Hematopoietic multipotent progenitor cell treated with erythropoietin and hydrocortisone succinate and interleukin-3 and kit ligand, for 4 days (in vitro differentiated cells): ENCODE measurements at regions not wholly inside any gene's neighbourhood (a gene's known extent, or its start where the extent isn't known, plus 50 kb on each side); places are given as distances from the start of the nearest gene placed in this dataset.

Experiments
- DNase-seq: peaks from one replicate; pipeline ENCODE4 v3.0.0-alpha.2; 2015

DNA sequence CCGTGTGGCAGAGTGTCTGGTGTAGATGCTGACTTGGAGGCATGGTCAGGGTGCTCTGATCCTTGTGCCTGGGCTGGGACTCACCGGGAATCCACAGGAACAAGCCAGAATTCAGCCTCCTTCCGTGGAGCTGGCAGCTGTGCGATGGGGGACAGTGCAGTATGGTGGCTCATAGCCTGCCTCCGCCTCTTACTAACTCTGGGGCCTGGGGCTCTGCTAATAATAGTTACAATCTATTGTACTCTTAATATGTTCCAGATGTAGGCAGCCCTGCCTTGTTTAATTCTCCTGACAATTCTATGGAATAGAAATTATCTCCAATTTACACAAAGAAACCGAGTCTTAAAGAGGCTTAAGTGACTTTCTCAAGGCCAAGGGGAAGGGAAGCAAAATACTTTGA lies 77.6 kb downstream of the PCDH1 start:
- DNase-seq, result no peak

DNA sequence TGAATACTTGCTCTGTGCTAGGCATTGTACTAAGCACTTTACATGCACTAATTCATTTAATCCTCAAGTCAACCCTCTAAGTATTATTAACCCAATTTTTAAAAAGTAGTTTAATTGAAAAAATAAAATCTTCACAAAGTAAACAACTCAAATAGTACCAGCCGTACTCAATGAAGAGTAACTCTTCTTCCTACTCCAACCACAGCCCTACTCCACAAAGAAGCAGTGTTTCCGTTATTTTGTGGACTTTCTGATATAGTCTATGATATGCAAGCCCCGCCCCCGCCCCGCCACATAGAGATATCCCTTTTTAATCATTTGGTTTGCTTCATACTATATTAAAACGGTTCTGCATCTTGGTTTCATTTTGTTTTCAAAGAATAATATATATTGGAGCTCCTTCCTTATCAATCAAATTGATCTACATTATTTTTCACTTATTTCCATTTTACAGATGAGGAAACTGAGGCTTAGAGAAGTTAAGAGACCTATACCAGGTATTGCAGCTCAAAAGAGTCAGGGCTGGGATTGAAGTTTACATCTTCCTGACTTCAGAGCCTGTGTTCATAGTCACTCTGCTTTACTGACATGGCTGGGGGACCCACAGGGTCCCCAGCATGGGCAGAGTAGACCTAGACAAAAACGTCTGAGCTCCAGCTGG lies 78.6 kb downstream of the PCDH1 start:
- DNase-seq, result peak; percentile 34

DNA sequence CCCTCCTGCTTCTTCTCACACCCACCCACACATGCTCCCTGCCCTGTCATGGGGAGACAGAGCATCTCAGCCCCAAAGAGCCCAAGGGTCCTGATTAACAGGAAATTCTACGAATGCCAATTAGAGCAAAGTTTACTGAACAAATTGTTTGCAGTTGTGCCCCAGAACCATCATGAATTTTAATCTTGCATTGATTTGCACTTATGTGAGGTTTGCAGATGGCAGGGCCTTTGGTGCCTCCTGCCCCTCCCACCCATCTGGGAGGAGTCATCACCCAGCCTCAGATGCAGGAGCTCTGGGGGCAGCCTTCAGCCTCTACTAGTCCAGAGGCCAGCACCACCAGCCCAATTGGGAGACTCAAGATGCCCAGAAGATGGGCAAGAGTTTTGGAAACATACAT lies 80.8 kb downstream of the PCDH1 start:
- DNase-seq, result no peak

GRCh38 chr5:141795421-141795820 lies 82.8 kb downstream of the PCDH1 start:
- no peak for DNase-seq

DNA sequence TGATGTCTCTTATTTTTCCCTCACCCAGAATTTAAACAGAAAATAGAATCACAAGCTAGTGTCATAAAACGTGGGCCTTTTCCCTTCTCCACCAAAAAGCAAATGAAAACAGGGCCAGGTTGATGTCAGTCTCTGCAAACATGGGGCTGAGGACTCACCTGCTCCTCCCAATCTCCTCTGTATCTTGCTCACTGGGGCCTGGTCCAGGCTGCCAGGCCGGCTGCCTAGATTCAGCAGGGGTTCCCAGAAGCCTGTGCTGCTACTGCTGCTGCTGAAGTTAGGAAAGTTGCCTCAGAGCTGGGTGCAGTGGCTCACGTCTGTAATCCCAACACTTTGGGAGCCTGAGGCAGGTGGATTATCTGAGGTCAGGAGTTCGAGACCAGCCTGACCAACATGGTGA lies 84.3 kb downstream of the PCDH1 start:
- no peak for DNase-seq

- DNase-seq, result no peak
Measured at GRCh38 chr5:141793403-141793802, 84.8 kb downstream of the PCDH1 start.

DNA sequence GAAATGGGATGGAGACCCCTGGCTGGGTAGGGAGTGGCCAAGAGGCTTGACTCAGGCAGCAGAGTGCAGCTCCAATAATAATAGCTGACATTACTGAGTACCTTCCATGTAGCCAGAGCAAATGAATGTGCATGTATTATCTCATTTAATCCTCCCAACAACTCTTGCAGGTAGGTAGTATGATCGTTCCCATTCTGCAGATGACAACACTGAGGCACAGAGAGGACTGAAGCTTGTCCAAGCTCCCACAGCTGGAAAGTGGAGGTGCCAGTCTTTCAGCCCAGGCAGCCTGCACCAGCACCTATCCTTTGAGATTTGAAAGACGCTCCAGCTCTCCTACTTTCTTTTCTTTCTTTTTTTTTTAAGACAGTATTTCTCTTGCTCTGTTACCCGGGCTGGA lies 87.6 kb downstream of the PCDH1 start:
- DNase-seq, result no peak

- DNase-seq, result no peak
Measured at GRCh38 chr5:141789330-141789729, 88.9 kb downstream of the PCDH1 start.

DNA sequence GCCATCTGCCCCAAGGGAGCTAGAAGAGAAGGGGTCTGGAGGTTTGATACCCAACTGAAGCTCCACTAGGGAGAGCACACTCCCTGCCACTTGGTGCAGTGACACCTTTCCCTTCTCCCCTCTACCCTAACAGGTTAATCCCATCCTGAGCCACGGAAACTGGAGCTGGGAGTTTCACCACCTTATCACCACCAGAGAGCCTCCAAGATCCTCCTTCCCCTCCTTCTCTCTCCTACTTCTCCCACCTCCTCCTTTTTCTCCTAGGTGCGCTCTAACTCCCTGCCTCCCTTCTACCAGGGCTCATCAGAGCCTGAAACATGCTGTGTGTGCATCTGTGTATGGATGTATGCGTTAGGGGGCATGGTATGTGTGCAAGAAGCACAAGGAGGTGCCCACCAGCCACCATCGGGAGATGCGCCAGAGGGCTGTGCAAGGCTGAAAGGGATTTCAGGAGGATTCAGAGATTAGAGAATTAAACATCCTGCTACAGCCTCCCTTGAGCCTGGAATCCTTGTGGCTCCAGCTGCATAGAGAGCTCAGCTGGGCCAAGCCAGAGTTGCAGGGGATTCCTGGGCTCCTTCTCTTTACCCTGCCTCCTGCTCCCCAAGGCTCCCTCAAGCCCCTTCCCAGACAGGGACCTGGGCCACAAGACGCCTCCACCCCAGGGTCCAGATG lies 89.8 kb downstream of the PCDH1 start:
- DNase-seq, result no peak

DNA sequence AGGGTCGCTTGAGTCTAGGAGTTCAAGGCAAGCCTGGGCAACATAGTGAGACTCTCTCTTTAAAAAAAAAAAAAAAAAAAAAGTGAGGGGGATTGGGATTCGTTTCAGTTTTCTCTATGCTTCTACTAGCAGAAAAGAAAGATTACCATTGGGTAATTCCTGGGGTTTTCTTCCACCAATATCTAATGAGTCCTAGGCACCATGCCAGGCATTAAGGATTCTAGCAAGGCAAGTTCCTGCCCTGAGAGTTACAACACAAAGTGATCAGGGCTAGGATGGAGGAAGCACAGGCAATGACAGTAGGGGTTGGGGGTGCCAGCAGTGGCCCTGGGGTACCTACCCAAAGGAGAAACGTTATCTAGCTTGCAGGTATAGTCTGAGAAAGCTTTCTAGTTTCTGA lies 90.8 kb downstream of the PCDH1 start:
- no peak for DNase-seq

- no peak for DNase-seq
Measured at GRCh38 chr5:141786700-141787099, 91.5 kb downstream of the PCDH1 start.

- DNase-seq, result no peak
Measured at GRCh38 chr5:141785711-141786110, 92.5 kb downstream of the PCDH1 start.

DNA sequence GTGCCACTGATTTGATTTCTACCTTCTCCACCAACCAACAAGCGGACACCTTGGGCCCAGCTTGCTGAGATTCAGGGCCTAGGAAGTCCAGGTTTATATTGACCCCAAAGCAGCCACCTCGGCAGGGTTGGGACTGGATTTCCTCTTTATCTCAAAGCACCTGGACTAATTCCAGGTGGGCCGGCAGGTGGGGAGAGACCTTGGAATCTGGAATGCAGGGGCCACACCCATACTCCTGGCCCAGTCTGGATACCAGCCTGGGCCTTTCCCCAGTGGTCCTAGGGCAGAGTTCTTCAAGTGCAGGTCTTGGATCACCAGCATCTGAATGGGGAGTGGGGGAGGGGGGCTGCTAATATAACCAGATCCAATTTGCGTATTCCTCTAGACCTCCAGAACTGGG lies 93.1 kb downstream of the PCDH1 start:
- DNase-seq, result no peak

DNA sequence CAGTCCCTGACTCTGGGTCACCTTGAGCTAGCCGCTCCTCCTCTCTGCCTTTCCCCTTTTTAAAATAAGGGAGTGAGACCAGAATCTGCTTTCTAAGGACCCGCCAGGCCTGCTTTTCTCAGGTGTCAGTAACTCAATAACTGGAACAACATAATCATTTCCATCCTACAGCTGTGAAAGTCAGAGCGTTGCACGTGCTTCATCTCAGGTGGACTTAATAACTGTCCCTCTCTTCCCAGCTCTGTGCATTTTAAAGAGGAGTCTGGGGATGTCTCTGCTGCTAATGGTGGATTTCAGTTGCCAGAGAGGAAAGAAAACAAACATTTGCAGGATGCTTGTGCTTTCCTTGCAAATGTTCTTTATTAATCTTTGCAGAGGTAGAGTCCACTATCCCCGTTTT lies 93.7 kb downstream of the PCDH1 start:
- DNase-seq, result no peak

GRCh38 chr5:141783947-141784296 lies 94.3 kb downstream of the PCDH1 start:
- no peak for DNase-seq

- peak; percentile 6 for DNase-seq
Measured at GRCh38 chr5:141783005-141783946, 94.9 kb downstream of the PCDH1 start.

- no peak for DNase-seq
Measured at GRCh38 chr5:141781910-141782309, 96.3 kb downstream of the PCDH1 start.

DNA sequence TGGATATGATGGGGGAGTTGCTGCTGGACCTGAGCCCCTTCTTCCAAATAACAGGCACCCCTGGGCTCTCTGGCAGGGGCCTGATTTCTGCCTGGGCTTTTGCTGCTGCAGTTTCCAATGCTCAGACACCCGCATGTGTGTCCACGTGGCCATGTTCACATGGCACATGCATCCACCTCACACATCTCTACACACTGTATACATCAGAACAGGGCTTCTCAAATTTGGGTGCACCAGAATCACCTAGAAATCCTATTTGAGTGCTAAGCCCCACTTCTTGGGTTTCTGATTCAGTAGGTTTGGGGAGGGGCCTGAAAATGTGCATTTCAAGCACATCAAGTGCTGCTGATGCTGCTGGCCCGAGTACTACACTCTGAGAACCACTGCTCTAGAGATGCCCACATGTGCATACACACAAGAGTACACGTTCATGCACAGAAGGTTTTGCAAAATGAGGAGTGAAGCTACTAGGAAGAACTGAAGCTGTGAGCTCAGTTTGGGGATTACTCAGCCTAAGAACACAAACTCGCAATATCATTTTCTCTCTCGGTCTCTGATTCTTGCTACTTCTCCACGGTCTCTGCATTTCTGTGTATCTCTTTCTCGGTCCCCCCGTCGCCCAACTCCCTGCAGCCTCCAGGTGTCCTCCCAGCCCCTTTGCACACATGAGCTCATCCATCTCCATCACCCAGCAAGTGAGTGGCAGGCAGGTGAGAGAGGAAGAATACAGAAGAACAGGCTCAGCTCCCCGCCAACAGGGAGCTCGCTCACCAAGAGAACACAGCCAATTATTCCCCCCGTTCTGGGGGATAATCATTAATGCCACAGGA lies 97.0 kb downstream of the PCDH1 start:
- DNase-seq, result no peak

- no peak for DNase-seq
Measured at GRCh38 chr5:141780240-141780951, 97.8 kb downstream of the PCDH1 start.

DNA sequence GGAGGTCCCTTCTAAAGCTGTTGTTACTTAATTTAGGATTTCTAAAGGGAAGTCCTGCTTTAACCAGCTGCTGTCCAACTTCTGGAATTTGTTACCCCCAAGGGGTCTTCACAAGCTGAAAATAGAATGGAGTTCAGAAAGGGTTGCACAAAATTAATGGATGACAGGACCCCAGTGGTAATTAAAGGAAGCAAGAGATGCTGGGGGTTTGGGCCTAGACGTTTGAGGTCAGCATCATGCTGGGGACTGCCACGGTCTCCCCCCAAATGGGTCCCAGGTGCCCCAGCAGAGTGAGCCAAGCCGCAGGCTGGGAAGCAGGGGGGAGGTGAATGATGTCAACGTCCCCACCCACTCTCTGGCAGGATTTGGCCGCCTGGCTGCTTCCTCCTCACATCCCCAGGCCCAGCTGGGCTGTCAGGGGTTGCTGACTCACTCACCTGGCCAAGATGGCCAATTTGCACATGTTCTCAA lies 97.5 kb upstream of the ARAP3 start:
- DNase-seq, result no peak

GRCh38 chr5:141778683-141779082 lies 96.7 kb upstream of the ARAP3 start:
- no peak for DNase-seq

DNA sequence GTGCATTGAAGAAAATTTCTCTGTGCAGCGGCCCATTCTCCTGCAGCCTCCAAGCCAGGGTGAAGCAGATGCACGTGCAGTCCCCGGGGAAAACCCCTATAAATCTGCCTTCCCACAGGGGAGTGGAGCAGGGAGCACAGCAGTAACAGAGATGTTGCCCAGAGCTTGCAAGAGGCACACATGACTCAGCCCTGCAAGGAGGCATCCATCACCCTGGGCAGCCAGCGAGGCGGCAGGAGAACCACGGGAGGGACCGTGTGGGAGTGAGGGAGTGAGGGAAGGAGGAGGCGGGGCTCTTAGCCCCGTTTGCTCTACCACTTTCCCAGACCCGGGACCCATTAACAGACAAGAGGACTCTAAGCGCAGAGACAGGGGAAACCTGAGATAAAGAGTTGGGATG lies 96.2 kb upstream of the ARAP3 start:
- DNase-seq, result no peak
